ENCODE measurements at regions not wholly inside any gene's neighbourhood (a gene's known extent, or its start where the extent isn't known, plus 50 kb on each side); places are given as distances from the start of the nearest gene placed in this dataset.

DNA sequence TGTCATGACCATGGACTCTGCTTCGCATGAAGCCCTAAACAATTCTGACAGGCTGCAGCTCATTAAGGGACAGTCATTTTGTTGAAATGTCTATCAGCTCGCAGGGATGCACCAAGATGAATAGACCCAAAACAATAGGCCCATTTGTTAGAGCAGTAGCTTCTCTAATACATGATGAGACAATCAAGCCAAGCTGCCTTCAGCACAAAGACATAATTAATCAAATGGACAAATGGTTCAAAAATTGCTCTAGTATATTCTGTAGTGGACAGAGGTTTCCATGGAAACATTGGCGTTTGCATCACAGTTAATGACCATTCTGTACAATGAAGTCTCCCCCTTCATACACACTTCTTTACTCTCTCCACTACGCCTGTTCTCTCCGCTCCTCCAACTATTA lies 274.6 kb downstream of the ANXA1 start:
- H2AFZ ChIP-seq (replicated peaks; ENCODE audit: low read length, poor library complexity), result no peak overlapping the region
- no peak overlapping the region for H3K23ac ChIP-seq (ENCODE audit: low read depth, low read length)
- in situ Hi-C loops (cut with MboI; ENCODE audit: low sequenced_read_pairs) (no loop called here), intact Hi-C loops (cut with micrococcal nuclease) (no loop called here), dilution Hi-C loops (cut with HindIII; ENCODE audit: low sequenced_read_pairs, unreplicated experiment) (no loop called here)
- H3K9me3 ChIP-seq (ENCODE audit: control insufficient read depth, insufficient read depth, low read length), result no peaks in the 10 kb centered on the region
- no peak for ATAC-seq (ENCODE audit: low read depth)
- no peak overlapping the region for H3K18ac ChIP-seq (ENCODE audit: low read depth, low read length)
- H2AK9ac ChIP-seq (replicated peaks; ENCODE audit: low read depth, low read length, poor library complexity), result no peak overlapping the region
- no peak overlapping the region for H3K4ac ChIP-seq (ENCODE audit: low read depth, low read length)
- TF ChIP-seq RCOR1 (IDR thresholded peaks at IDR 0.05; ENCODE audit: insufficient replicate concordance, low read length), result no peak
- TF ChIP-seq, protein P1, sequence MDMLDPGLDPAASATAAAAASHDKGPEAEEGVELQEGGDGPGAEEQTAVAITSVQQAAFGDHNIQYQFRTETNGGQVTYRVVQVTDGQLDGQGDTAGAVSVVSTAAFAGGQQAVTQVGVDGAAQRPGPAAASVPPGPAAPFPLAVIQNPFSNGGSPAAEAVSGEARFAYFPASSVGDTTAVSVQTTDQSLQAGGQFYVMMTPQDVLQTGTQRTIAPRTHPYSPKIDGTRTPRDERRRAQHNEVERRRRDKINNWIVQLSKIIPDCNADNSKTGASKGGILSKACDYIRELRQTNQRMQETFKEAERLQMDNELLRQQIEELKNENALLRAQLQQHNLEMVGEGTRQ (IDR thresholded peaks at IDR 0.05; ENCODE audit: low read depth, low read length), result no peak
- TF ChIP-seq, protein P2, sequence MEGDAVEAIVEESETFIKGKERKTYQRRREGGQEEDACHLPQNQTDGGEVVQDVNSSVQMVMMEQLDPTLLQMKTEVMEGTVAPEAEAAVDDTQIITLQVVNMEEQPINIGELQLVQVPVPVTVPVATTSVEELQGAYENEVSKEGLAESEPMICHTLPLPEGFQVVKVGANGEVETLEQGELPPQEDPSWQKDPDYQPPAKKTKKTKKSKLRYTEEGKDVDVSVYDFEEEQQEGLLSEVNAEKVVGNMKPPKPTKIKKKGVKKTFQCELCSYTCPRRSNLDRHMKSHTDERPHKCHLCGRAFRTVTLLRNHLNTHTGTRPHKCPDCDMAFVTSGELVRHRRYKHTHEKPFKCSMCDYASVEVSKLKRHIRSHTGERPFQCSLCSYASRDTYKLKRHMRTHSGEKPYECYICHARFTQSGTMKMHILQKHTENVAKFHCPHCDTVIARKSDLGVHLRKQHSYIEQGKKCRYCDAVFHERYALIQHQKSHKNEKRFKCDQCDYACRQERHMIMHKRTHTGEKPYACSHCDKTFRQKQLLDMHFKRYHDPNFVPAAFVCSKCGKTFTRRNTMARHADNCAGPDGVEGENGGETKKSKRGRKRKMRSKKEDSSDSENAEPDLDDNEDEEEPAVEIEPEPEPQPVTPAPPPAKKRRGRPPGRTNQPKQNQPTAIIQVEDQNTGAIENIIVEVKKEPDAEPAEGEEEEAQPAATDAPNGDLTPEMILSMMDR (conservative IDR thresholded peaks at IDR 0.05; ENCODE audit: low read depth, low read length), result no peak
- no peak for TF ChIP-seq MAFK (IDR thresholded peaks at IDR 0.05; ENCODE audit: low read depth, low read length)
- TF ChIP-seq CHD1 (IDR thresholded peaks at IDR 0.05; ENCODE audit: low read depth, low read length), result no peak
- TF ChIP-seq ELK1 (IDR thresholded peaks at IDR 0.05; ENCODE audit: borderline replicate concordance, low read depth, low read length), result no peak
- TF ChIP-seq MAZ (IDR thresholded peaks at IDR 0.05; ENCODE audit: borderline replicate concordance, low read depth, low read length), result no peak
- no peak overlapping the region for H4K91ac ChIP-seq (ENCODE audit: insufficient read depth, low read depth, low read length)
- no peak overlapping the region for H2BK20ac ChIP-seq (ENCODE audit: low read depth, low read length)
- no peaks in the 10 kb centered on the region for H3K27me3 ChIP-seq (ENCODE audit: control insufficient read depth, insufficient read depth, low read length)
- no CpG with 5 or more reads among the region's 5 CpGs for WGBS, 2 experiments (ENCODE audit: extremely low coverage in 2 of 2, insufficient read length in 1 of 2)
- no peak for DNase-seq
- no peak overlapping the region for H3K9ac ChIP-seq (ENCODE audit: low read depth, low read length)
- no peaks in the 10 kb centered on the region for H3K4me1 ChIP-seq (ENCODE audit: control insufficient read depth, insufficient read depth, low read length)
- no peak overlapping the region for H4K5ac ChIP-seq (ENCODE audit: low read depth, low read length)
- no peak overlapping the region for H3K4me3 ChIP-seq (ENCODE audit: insufficient read depth, low read depth, low read length)
- no peak overlapping the region for H2AK5ac ChIP-seq (ENCODE audit: low read depth, low read length)
- CTCF ChIA-PET, result no interaction called here
- H2BK120ac ChIP-seq (ENCODE audit: low read depth, low read length), result no peak overlapping the region
- no peak overlapping the region for H3K27ac ChIP-seq (ENCODE audit: insufficient read depth, low read length)
- no peaks in the 10 kb centered on the region for H3K79me1 ChIP-seq (ENCODE audit: low read depth in 1 of 2, low read length in 2 of 2)
- H4K8ac ChIP-seq (ENCODE audit: low read depth in 2 of 2, low read length in 2 of 2), result no peak overlapping the region
- no peak overlapping the region for H3K4me2 ChIP-seq (ENCODE audit: low read depth, low read length)
- BruUV-seq (replicated peaks), result no TSS peak
- H3K56ac ChIP-seq (ENCODE audit: extremely low read depth, insufficient read depth, low read length), result no peak overlapping the region
- H3K9me1 ChIP-seq (ENCODE audit: insufficient read depth, low read length), result no peaks in the 10 kb centered on the region
- POLR2A ChIA-PET (ENCODE audit: unreplicated experiment), result no interaction called here
- no peak overlapping the region for H3K14ac ChIP-seq (replicated peaks; ENCODE audit: low read depth, low read length)
- H2BK15ac ChIP-seq (ENCODE audit: low read depth, low read length), result no peak overlapping the region
- H4K20me1 ChIP-seq (ENCODE audit: insufficient read depth, low read length), result no peaks in the 10 kb centered on the region
- no peaks in the 10 kb centered on the region for H3K36me3 ChIP-seq (ENCODE audit: control insufficient read depth, insufficient read depth, low read length)
- H2BK5ac ChIP-seq (ENCODE audit: low read depth, low read length, poor library complexity, severe bottlenecking), result no peak overlapping the region

Data from IMR-90 (cell line).